Endothelial cell of umbilical vein (primary cell): ENCODE measurements at regions not wholly inside any gene's neighbourhood (a gene's known extent, or its start where the extent isn't known, plus 50 kb on each side); places are given as distances from the start of the nearest gene placed in this dataset.

Experiments
- BruUV-seq: library from RNA; stranded (reverse); fragments of 400-500 nt; replicated peaks from 2 replicates; lab custom pipeline; 2021; lab: Mats Ljungman, UMichigan
- CTCF ChIA-PET: fragments of 300-600, 350-600 bp; sonication (Branson Sonifier 250); formaldehyde crosslinking; loops from one replicate; lab custom pipeline; 2021; ENCODE audit warnings: antibody characterized with exemption, inconsistent platforms; lab: Charles Lee
- POLR2A ChIA-PET: fragments of 300-600, 350-600 bp; sonication (Branson Sonifier 250); formaldehyde crosslinking; loops from one replicate; lab custom pipeline; 2021; ENCODE audit warnings: antibody characterized with exemption, inconsistent platforms; lab: Charles Lee
- DNase-seq: peaks from one replicate; pipeline ENCODE4 v3.0.0-alpha.2; 2011; ENCODE audit warnings: low read depth, low spot score
- FAIRE-seq: peaks from 2 replicates; lab custom pipeline; 2011; peaks lifted over from hg19 to GRCh38; lab: Jason Lieb, UNC
- H2AFZ ChIP-seq: 2 replicates; pipeline ENCODE4 v1.6.0; 2012; ENCODE audit warnings: low read depth, low read length, control low read depth, inconsistent platforms
- H3K27ac ChIP-seq: 2 replicates; pipeline ENCODE4 v1.5.1; 2011; ENCODE audit warnings: low read depth, mild to moderate bottlenecking, control low read depth, low read length, moderate library complexity; ENCODE audit not compliant: insufficient read depth
- H3K27me3 ChIP-seq, 2 experiments: 2 replicates each; pipeline versions ENCODE4 v1.6.0 to v1.6.1; 2011; ENCODE audit warnings: low read length in 2 of 2, mixed read lengths in 1 of 2; ENCODE audit not compliant: control insufficient read depth in 2 of 2, insufficient read depth in 2 of 2
- H3K36me3 ChIP-seq, 2 experiments: 2 replicates in 1 of 2; 3 replicates in 1 of 2; pipeline ENCODE4 v1.5.1; 2011; ENCODE audit warnings: low read length in 2 of 2, mild to moderate bottlenecking in 1 of 2, moderate library complexity in 1 of 2; ENCODE audit not compliant: control insufficient read depth in 2 of 2, insufficient read depth in 2 of 2; ENCODE audit errors: extremely low read depth in 1 of 2
- H3K4me1 ChIP-seq: 3 replicates; pipeline ENCODE4 v1.5.1; 2011; ENCODE audit warnings: mild to moderate bottlenecking, low read length; ENCODE audit not compliant: control insufficient read depth, insufficient read depth; ENCODE audit errors: extremely low read depth
- H3K4me2 ChIP-seq: 2 replicates; pipeline ENCODE4 v1.6.1; 2011; ENCODE audit warnings: low read length, control low read depth, mixed read lengths; ENCODE audit not compliant: insufficient read depth
- H3K4me3 ChIP-seq, 3 experiments: fragments of 200-600 bp in 1 of 3; sonication (generic), shearing (Covaris generic) in 1 of 3; replicated peaks in 1 of 3; 2 replicates each; pipeline ENCODE4 v1.5.1; 2011 to 2016; ENCODE audit warnings: control low read depth in 3 of 3, low read length in 3 of 3, mild to moderate bottlenecking in 2 of 3, inconsistent platforms in 1 of 3, low read depth in 1 of 3, moderate library complexity in 1 of 3; ENCODE audit not compliant: insufficient read depth in 1 of 3
- H3K79me2 ChIP-seq: 2 replicates; pipeline ENCODE4 v1.6.0; 2012; ENCODE audit warnings: low read length, inconsistent platforms; ENCODE audit not compliant: control insufficient read depth, insufficient read depth
- H3K9ac ChIP-seq: replicated peaks from 2 replicates; pipeline ENCODE3; 2011; ENCODE audit warnings: low read length, control low read depth; ENCODE audit not compliant: insufficient read depth; ENCODE audit errors: extremely low read depth
- H3K9me1 ChIP-seq: replicated peaks from 3 replicates; pipeline ENCODE4 v1.6.0; 2011; ENCODE audit warnings: mild to moderate bottlenecking, low read length; ENCODE audit not compliant: control insufficient read depth, insufficient read depth; ENCODE audit errors: extremely low read depth
- H3K9me3 ChIP-seq: replicated peaks from 2 replicates; pipeline ENCODE4 v1.5.1; 2012; ENCODE audit warnings: low read length, inconsistent platforms; ENCODE audit not compliant: control insufficient read depth, insufficient read depth
- H4K20me1 ChIP-seq: replicated peaks from 2 replicates; pipeline ENCODE3; 2011; ENCODE audit warnings: mild to moderate bottlenecking, low read length; ENCODE audit not compliant: control insufficient read depth, insufficient read depth; ENCODE audit errors: extremely low read depth
- EZH2 ChIP-seq: IDR thresholded peaks from 2 replicates; pipeline ENCODE4 v1.6.1; 2012; ENCODE audit warnings: borderline replicate concordance, low read depth, mild to moderate bottlenecking, moderate library complexity, low read length, inconsistent platforms; ENCODE audit not compliant: severe bottlenecking
- FOS ChIP-seq: IDR thresholded peaks from 2 replicates; pipeline ENCODE4 v1.6.1; 2011; ENCODE audit warnings: mild to moderate bottlenecking, low read length, moderate library complexity, borderline replicate concordance; ENCODE audit not compliant: insufficient read depth
- GATA2 ChIP-seq: IDR thresholded peaks from 2 replicates; pipeline ENCODE4 v1.7.0; 2011; ENCODE audit warnings: low read depth, mild to moderate bottlenecking, moderate library complexity, mixed read lengths, low read length; ENCODE audit not compliant: insufficient read length, insufficient read depth
- JUN ChIP-seq: IDR thresholded peaks from 2 replicates; pipeline ENCODE4 v1.6.1; 2011; ENCODE audit warnings: borderline replicate concordance, low read depth; ENCODE audit not compliant: insufficient read length, insufficient read depth
- MAX ChIP-seq: IDR thresholded peaks from 2 replicates; pipeline ENCODE4 v1.6.1; 2011; ENCODE audit not compliant: insufficient read depth, insufficient read length
- MYC ChIP-seq: IDR thresholded peaks from one replicate; pipeline ENCODE4 v1.6.1; 2011; ENCODE audit warnings: mild to moderate bottlenecking, low read depth, low read length
- POLR2A ChIP-seq: IDR thresholded peaks from 2 replicates; pipeline ENCODE4 v1.6.1; 2012; ENCODE audit warnings: low read depth, mild to moderate bottlenecking, control low read depth, low read length
- POLR2AphosphoS5 ChIP-seq: IDR thresholded peaks from 2 replicates; pipeline ENCODE4 v1.6.1; 2012; ENCODE audit warnings: low read depth, mild to moderate bottlenecking, control low read depth, low read length, moderate library complexity; ENCODE audit not compliant: insufficient read depth
- dilution Hi-C: fragments of 300-500 bp; cut with MboI; formaldehyde crosslinking; loops from one replicate; pipeline ENCODE4 v1.15.0; 2019; ENCODE audit warnings: low sequenced_read_pairs; ENCODE audit not compliant: extremely low pct_ligation_motif_present
- intact Hi-C: fragments of 100-400 bp; cut with micrococcal nuclease; formaldehyde crosslinking; loops from one replicate; pipeline ENCODE4 v1.10.0; 2022

GRCh38 chr1:58206749-58207148 is 339.8 kb downstream of the OMA1 start:
- Histone ChIP-seq H3K9ac (no peak overlapping the region), H3K4me1 (no peaks in the 10 kb centered on the region), H3K4me2 (no peak overlapping the region), H3K9me3 (no peaks in the 10 kb centered on the region), H2AFZ (no peak overlapping the region), H3K79me2 (no peaks in the 10 kb centered on the region), H3K27me3 (no peaks in the 10 kb centered on the region), H3K36me3 (no peaks in the 10 kb centered on the region), H3K4me3 (no peak overlapping the region), H3K27ac (no peak overlapping the region), H3K9me1 (no peaks in the 10 kb centered on the region), H4K20me1 (no peaks in the 10 kb centered on the region)
- no TSS peak for BruUV-seq
- dilution Hi-C loops (no loop called here), intact Hi-C loops (no loop called here)
- FAIRE-seq (no peak), DNase-seq (no peak)
- POLR2A ChIA-PET: no interaction called here
- TF ChIP-seq GATA2 (no peak), POLR2AphosphoS5 (no peak), POLR2A (no peak), MYC (no peak), FOS (no peak), JUN (no peak), MAX (no peak), EZH2 (no peak)
- CTCF ChIA-PET: no interaction called here

- Histone ChIP-seq H2AFZ (no peak overlapping the region), H3K4me1 (no peaks in the 10 kb centered on the region), H3K4me3 (no peak overlapping the region), H3K4me2 (no peak overlapping the region), H3K27me3 (no peaks in the 10 kb centered on the region), H3K36me3 (no peaks in the 10 kb centered on the region), H3K27ac (no peak overlapping the region), H3K9me3 (no peaks in the 10 kb centered on the region), H3K9me1 (no peaks in the 10 kb centered on the region), H4K20me1 (no peaks in the 10 kb centered on the region), H3K79me2 (no peaks in the 10 kb centered on the region), H3K9ac (no peak overlapping the region)
- intact Hi-C loops: no loop called here
- BruUV-seq: no TSS peak
- CTCF ChIA-PET: no interaction called here
- dilution Hi-C loops: no loop called here
- TF ChIP-seq JUN (no peak), FOS (no peak), MYC (no peak)
- no peak for DNase-seq
- POLR2A ChIA-PET: no interaction called here
- FAIRE-seq: no peak
These were observed 342.2 kb downstream of the OMA1 start for GRCh38 chr1:58204284-58204683.
